RWPE1 (cell line): ENCODE measurements at regions not wholly inside any gene's neighbourhood (a gene's known extent, or its start where the extent isn't known, plus 50 kb on each side); places are given as distances from the start of the nearest gene placed in this dataset.
A peak's percentile ranks its signal among the peaks of the same experiment; 100 is the strongest.

Source experiments
- CTCF ChIA-PET: fragments of 350-600 bp; sonication (Branson Sonifier 250); formaldehyde crosslinking; extraction: SDS; loops from one replicate; lab custom pipeline; 2021; lab: Yijun Ruan, JAX
- POLR2A ChIA-PET: fragments of 400-600 bp; formaldehyde crosslinking; extraction: SDS; loops from one replicate; lab custom pipeline; 2020; ENCODE audit warnings: antibody characterized with exemption; ENCODE audit not compliant: low non-redundant PET; lab: Yijun Ruan, JAX
- DNase-seq: peaks from one replicate; pipeline ENCODE4 v3.0.0; 2012; ENCODE audit warnings: low spot score
- H3K27ac ChIP-seq: fragments of 450-650 bp; 2 replicates; pipeline ENCODE4 v1.5.1; 2017
- CTCF ChIP-seq: fragments of 450-650 bp; conservative IDR thresholded peaks from 2 replicates; pipeline ENCODE4 v1.5.1; 2017; ENCODE audit warnings: low read depth, mild to moderate bottlenecking

- H3K27ac ChIP-seq: no peak overlapping the region
- DNase-seq: no peak
- ChIA-PET CTCF (no interaction called here), POLR2A (no interaction called here)
- TF ChIP-seq CTCF: no peak
Measured at GRCh38 chr4:14575919-14576318, 426.4 kb upstream of the CPEB2 start.

- ChIA-PET POLR2A (no interaction called here), CTCF (no interaction called here)
- H3K27ac ChIP-seq: no peak overlapping the region
- DNase-seq: no peak
- TF ChIP-seq CTCF: no peak
Measured at GRCh38 chr4:14580061-14580460, 422.2 kb upstream of the CPEB2 start.

- no peak for DNase-seq
- no peak overlapping the region for H3K27ac ChIP-seq
- POLR2A ChIA-PET: no interaction called here
- no peak for TF ChIP-seq CTCF
- CTCF ChIA-PET: no interaction called here
Measured at GRCh38 chr4:14581741-14582140, 420.5 kb upstream of the CPEB2 start.

- POLR2A ChIA-PET: no interaction called here
- CTCF ChIA-PET: no interaction called here
- no peak overlapping the region for H3K27ac ChIP-seq
- no peak for DNase-seq
- no peak for TF ChIP-seq CTCF
Measured at GRCh38 chr4:14582677-14583076, 419.6 kb upstream of the CPEB2 start.

GRCh38 chr4:14583331-14583730 is 418.9 kb upstream of the CPEB2 start:
- ChIA-PET POLR2A (no interaction called here), CTCF (no interaction called here)
- DNase-seq: peak; percentile 4
- no peak for TF ChIP-seq CTCF
- H3K27ac ChIP-seq: no peak overlapping the region

- DNase-seq: no peak
- ChIA-PET CTCF (no interaction called here), POLR2A (no interaction called here)
- H3K27ac ChIP-seq: no peak overlapping the region
- TF ChIP-seq CTCF: no peak
Measured at GRCh38 chr4:14583752-14584151, 418.5 kb upstream of the CPEB2 start.

GRCh38 chr4:14592950-14593349 is 409.3 kb upstream of the CPEB2 start:
- ChIA-PET CTCF (no interaction called here), POLR2A (no interaction called here)
- no peak for TF ChIP-seq CTCF
- DNase-seq: no peak
- H3K27ac ChIP-seq: no peak overlapping the region
